Loucy (cell line): ENCODE measurements at regions not wholly inside any gene's neighbourhood (a gene's known extent, or its start where the extent isn't known, plus 50 kb on each side); places are given as distances from the start of the nearest gene placed in this dataset.

ENCODE experiments used
- CTCF ChIP-seq: fragments of 200-600 bp; sonication (generic); conservative IDR thresholded peaks from 2 replicates; pipeline ENCODE4 v1.5.1; 2014; ENCODE audit warnings: mild to moderate bottlenecking, antibody characterized with exemption, low read length
- EZH2phosphoT487 ChIP-seq: fragments of 200-600 bp; IDR thresholded peaks from 2 replicates; pipeline ENCODE4 v1.6.1; 2018; ENCODE audit warnings: antibody characterized with exemption, mild to moderate bottlenecking, moderate library complexity, borderline replicate concordance

GRCh38 chr3:73203101-73203500 lies 141.6 kb downstream of the EBLN2 start:
- TF ChIP-seq CTCF (no peak), EZH2phosphoT487 (no peak)
